Glutamatergic neuron (in vitro differentiated cells): ENCODE measurements at regions not wholly inside any gene's neighbourhood (a gene's known extent, or its start where the extent isn't known, plus 50 kb on each side); places are given as distances from the start of the nearest gene placed in this dataset.

Experiments used
- DNase-seq: peaks from one replicate; pipeline ENCODE4 v3.0.0; 2022
- H3K27ac Mint-ChIP-seq: one replicate; pipeline ENCODE4 v1.8.0; 2020; ENCODE audit warnings: mild to moderate bottlenecking, mixed read lengths, inconsistent platforms; ENCODE audit not compliant: unreplicated experiment
- H3K27me3 Mint-ChIP-seq: one replicate; pipeline ENCODE4 v1.8.0; 2020; ENCODE audit warnings: mild to moderate bottlenecking, moderate library complexity, mixed read lengths, inconsistent platforms; ENCODE audit not compliant: unreplicated experiment
- H3K36me3 Mint-ChIP-seq: one replicate; pipeline ENCODE4 v1.8.0; 2020; ENCODE audit warnings: mild to moderate bottlenecking, mixed read lengths, inconsistent platforms; ENCODE audit not compliant: unreplicated experiment
- H3K4me1 Mint-ChIP-seq: one replicate; pipeline ENCODE4 v1.8.0; 2020; ENCODE audit warnings: mild to moderate bottlenecking, low read depth, mixed read lengths, inconsistent platforms; ENCODE audit not compliant: unreplicated experiment
- H3K4me3 Mint-ChIP-seq: one replicate; pipeline ENCODE4 v1.8.0; 2020; ENCODE audit warnings: mild to moderate bottlenecking, mixed read lengths, inconsistent platforms; ENCODE audit not compliant: unreplicated experiment
- H3K9me3 Mint-ChIP-seq: one replicate; pipeline ENCODE4 v1.8.0; 2020; ENCODE audit warnings: mild to moderate bottlenecking, moderate library complexity, mixed read lengths, inconsistent platforms; ENCODE audit not compliant: unreplicated experiment
- CTCF ChIP-seq: fragments of 200-600 bp; sonication (generic); IDR thresholded peaks from one replicate; pipeline ENCODE4 v1.5.0; 2021; ENCODE audit not compliant: partially characterized antibody, unreplicated experiment

- TF ChIP-seq CTCF = no peak
These were observed 93.0 kb downstream of the GEMIN8 start for GRCh38 chrX:13936521-13937225.

GRCh38 chrX:13934731-13935130 lies 95.0 kb downstream of the GEMIN8 start:
- Mint-ChIP-seq H3K27ac (no peak overlapping the region), H3K9me3 (peaks cover 5% of the 10 kb centered on the region), H3K4me1 (peaks cover 18% of the 10 kb centered on the region), H3K27me3 (peaks cover 4% of the 10 kb centered on the region), H3K36me3 (no peaks in the 10 kb centered on the region), H3K4me3 (no peak overlapping the region)
- no peak for TF ChIP-seq CTCF
- DNase-seq = no peak

More at GRCh38 chrX:13936521-13937225, 93.0 kb downstream of the GEMIN8 start:
- H3K9me3 Mint-ChIP-seq = peaks cover 5% of the 10 kb centered on the region
- no peak for DNase-seq
- peak overlapping the region; percentile 91 for H3K4me3 Mint-ChIP-seq
- peak overlapping the region; percentile 89 for H3K27ac Mint-ChIP-seq
- H3K36me3 Mint-ChIP-seq = no peaks in the 10 kb centered on the region
- peaks cover 20% of the 10 kb centered on the region for H3K4me1 Mint-ChIP-seq
- peaks cover 4% of the 10 kb centered on the region for H3K27me3 Mint-ChIP-seq

- TF ChIP-seq CTCF = no peak
- peaks cover 4% of the 10 kb centered on the region for H3K27me3 Mint-ChIP-seq
- no peak overlapping the region for H3K4me3 Mint-ChIP-seq
- H3K9me3 Mint-ChIP-seq = peaks cover 5% of the 10 kb centered on the region
- H3K36me3 Mint-ChIP-seq = no peaks in the 10 kb centered on the region
- H3K4me1 Mint-ChIP-seq = peaks cover 17% of the 10 kb centered on the region
- no peak for DNase-seq
- no peak overlapping the region for H3K27ac Mint-ChIP-seq
These were observed 95.8 kb downstream of the GEMIN8 start for GRCh38 chrX:13933851-13934250.

GRCh38 chrX:13933352-13933751 lies 96.3 kb downstream of the GEMIN8 start:
- peaks cover 21% of the 10 kb centered on the region for H3K4me1 Mint-ChIP-seq
- H3K27me3 Mint-ChIP-seq = peaks cover 4% of the 10 kb centered on the region
- H3K36me3 Mint-ChIP-seq = no peaks in the 10 kb centered on the region
- no peak for DNase-seq
- H3K9me3 Mint-ChIP-seq = peaks cover 5% of the 10 kb centered on the region
- H3K27ac Mint-ChIP-seq = no peak overlapping the region
- no peak overlapping the region for H3K4me3 Mint-ChIP-seq
- TF ChIP-seq CTCF = no peak

GRCh38 chrX:13932416-13932815 lies 97.3 kb downstream of the GEMIN8 start:
- Mint-ChIP-seq H3K4me1 (peaks cover 21% of the 10 kb centered on the region), H3K9me3 (peaks cover 3% of the 10 kb centered on the region), H3K27me3 (peaks cover 3% of the 10 kb centered on the region), H3K4me3 (peak overlapping the region; percentile 24), H3K27ac (peak overlapping the region; percentile 71), H3K36me3 (no peaks in the 10 kb centered on the region)
- DNase-seq = no peak
- TF ChIP-seq CTCF = no peak
